NK-92 treated with Interleukin-12 subunit alpha and Interleukin-12 subunit beta, amount 100 ng/mL, for 24 hours (cell line): ENCODE measurements at regions not wholly inside any gene's neighbourhood (a gene's known extent, or its start where the extent isn't known, plus 50 kb on each side); places are given as distances from the start of the nearest gene placed in this dataset.

Source experiments
- DNase-seq: peaks from one replicate; lab custom pipeline; 2025; lab: John Stamatoyannopoulos, UW

GRCh38 chr9:80218328-80218727, 646.6 kb downstream of the TLE4 start:
- DNase-seq = no peak

- DNase-seq = no peak
These were observed 641.8 kb downstream of the TLE4 start for GRCh38 chr9:80213613-80214012.

- no peak for DNase-seq
These were observed 636.9 kb downstream of the TLE4 start for GRCh38 chr9:80208696-80209095.

GRCh38 chr9:80204054-80204453, 632.3 kb downstream of the TLE4 start:
- DNase-seq = no peak

DNA sequence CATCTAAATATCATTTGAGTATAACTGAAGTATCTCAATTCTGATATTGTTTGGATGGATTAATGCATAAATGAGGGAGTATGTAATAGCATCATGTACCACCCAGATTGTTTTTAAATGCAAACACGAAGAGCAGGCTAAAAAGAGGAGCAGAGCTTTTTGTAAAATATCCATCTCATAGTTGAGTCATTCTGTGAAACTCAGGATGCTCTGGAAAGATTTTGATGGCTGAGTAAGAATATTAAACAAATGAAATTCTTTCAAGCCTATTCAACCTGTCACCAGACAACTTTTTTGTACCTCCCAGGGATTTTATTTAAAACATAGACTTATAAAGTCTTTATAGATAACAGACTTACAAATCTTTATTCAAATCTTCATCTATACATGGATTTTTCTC, 625.9 kb downstream of the TLE4 start:
- no peak for DNase-seq

GRCh38 chr9:80191108-80191507, 619.3 kb downstream of the TLE4 start:
- DNase-seq = no peak

DNA sequence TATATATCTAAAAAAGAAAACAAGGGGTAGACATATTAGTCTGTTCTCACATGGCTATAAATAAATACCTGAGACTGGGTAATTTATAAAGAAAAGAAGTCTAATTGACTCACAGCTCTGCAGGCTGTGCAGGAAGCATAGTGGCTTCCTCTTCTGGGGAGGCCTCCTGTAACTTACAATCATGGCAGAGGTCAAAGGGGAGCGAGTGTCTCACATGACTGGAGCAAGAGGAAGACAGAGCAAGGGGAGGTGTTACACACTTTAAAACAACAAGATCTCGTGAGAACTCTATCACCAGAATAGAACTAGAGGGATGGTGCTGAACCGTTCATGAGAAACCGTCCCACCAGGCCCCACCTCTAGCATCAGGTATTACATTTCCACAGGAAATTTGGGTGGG, 616.8 kb downstream of the TLE4 start:
- DNase-seq = no peak

DNA sequence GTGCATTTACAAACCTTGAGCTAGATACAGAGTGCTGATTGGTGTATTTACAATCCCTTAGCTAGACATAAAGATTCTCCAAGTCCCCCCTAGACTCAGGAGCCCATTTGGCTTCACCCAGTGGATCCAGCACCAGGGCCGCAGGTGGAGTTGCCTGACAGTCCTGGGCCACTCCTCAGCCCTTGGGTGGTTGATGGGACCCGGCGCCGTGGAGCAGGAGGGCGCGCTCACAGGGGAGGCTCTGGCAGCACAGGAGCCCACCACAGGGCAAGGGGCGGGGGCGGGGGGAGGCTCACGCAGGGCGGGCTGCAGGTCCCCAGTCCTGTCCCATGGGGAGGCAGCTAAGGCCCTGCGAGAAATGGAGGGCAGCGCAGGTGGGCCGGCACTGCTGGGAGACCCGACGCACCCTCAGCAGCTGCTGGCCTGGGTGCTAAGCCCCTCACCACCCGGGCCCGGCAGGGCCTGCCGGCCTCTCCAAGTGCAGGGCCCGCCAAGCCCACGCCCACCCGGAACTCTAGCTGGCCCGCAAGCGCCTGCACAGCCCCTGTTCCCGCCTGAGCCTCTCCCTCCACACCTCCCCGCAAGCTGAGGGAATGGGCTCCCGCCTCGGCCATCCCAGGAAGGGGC, 613.5 kb downstream of the TLE4 start:
- no peak for DNase-seq

DNA sequence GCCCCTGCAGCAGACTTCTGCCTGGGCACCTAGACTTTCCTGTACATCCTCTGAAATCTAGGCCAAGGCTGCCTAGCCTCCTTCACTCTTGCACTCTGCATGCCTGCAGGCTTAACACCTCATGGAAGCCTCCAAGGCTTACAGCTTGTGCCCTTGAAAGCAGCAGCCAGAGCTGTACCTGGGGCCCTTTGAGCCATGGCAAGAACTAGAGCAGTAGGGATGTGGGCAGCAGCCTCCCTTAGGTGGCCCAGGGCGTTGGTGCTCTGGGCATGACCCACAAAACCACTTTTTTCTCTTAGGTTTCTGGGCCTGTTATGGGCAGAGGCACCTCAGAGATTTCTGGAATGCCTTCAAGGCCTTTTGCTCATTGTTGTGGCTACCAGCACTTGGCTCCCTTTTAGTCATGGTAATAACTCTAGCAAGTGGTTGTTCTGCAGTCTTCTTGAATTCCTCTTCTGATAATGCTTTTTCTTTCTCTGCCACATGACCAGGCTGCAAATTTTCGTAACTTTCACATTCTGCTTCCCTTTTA, 606.2 kb downstream of the TLE4 start:
- DNase-seq = no peak

DNA sequence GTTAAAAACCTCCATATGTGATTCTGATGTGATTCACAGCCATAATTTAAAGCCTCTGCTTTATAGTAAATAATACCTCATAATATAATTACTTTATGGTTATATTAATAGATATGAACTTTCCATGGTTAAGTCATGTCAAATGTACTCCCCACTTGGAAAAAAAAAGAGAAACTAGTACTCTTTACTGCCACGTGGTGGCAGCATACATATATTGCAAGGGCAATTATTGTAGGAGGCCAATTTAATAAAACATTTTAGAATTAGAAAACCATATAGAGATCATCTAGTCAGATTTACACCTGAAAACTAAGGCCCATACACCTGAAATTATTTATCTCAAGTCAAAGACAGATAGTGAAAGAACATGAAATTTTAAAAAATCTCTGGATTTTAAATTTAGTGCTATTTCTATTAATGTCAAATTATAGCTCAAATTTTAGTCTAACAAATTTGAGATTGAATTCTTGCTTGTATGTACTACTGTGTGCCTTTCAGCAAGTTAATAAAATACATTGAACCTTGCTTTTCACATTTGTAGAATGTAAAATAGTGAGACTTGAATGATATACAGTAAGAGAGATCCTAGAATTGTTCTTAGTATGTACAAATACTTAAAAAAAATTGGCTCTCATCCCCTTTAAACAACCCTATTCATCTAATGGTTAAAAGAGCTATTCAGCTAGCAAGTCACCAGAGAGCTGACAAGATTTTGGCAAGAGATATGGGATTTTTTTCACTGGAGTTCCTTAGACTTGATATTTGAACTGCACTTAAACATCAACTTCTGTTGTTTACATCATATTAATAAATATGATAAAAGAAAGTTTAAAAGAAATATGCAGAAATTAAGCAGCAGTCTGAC, 603.8 kb downstream of the TLE4 start:
- no peak for DNase-seq

- no peak for DNase-seq
These were observed 592.1 kb downstream of the TLE4 start for GRCh38 chr9:80163889-80164288.

DNA sequence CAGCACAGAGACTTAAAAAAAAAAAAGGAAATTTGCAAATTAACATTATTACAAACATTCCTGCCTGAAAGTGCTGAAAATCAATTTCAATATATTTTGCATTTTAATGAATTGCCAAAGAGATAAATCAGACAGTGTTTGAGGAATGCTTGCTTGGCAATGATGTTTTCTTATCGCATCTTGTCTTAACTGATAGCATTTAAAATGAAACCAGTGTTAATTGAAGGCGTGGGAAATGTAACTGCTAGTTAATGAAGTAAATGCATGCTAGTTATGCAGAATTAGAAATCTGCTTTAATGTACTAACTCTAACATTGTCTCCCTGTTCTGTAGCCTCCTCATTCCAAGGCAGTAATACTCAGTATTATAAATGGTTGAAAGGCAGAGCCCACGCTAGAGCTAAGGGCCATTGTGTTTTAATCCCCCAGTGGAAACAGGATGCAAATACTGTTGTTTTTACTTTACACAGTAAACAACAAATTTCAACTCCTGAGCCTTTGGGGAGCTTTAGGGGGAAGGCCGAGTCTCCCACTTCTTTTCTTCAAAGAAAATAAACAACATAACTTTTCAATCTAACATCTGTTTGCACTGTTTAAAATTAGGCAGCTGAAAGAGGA, 586.9 kb downstream of the TLE4 start:
- DNase-seq = no peak

DNA sequence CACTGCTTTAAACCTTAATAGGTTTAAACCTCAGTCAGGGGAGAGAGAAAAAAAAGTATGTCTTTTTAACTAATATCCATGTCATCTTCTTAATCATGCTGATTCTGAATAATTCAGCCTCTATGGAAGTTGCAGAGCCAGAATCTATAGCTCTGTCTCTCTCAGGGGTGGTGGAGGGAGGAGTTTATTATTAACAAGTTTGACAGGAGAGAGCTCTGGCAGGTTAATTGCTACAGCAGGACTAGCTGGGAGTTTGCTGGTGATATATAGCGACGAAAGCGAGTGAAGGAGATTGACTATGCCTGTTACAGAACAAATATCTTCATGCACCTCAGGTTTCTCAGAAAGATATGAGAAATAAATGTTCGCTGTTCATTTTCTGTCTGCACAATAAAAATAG, 586.4 kb downstream of the TLE4 start:
- no peak for DNase-seq

- DNase-seq = no peak
These were observed 585.8 kb downstream of the TLE4 start for GRCh38 chr9:80157561-80157983.

GRCh38 chr9:80156756-80157472, 585.1 kb downstream of the TLE4 start:
- no peak for DNase-seq

DNA sequence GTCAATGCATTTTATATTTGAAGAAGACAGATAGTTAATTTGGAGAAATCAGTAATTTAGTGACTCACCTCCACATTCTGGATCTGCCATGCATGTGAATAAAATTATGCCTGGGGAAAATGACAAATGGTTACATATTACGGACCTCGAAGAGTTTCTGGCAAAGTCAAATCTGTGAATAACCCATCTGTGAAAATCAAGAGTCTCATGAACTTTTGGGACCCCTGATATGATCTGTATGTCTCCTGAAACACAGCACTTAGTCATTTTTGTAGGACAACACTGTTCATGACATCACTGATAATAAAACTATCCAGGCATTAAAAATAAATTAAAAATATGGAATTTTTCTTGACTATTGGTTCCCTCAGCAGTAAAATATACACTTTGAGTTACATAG, 584.5 kb downstream of the TLE4 start:
- DNase-seq = no peak

DNA sequence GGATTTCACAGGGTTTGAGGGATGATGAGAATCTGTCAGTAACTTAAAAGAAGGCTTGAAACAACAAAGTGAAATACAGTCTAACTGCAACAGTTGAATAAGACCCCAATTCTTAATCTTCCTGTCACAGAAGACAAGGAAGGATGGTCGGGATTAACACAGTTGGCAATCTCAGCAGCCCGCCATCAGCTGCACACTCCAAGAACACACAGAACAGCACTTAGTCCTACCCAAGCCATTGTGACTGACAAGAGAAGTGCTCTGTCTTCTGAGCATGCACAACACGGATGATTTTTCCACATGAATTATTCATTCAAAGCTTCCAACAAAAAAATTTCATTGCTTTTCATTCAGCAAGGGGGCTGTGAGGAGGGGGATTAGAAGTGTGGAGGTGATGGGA, 576.1 kb downstream of the TLE4 start:
- DNase-seq = no peak

GRCh38 chr9:80146466-80146865, 574.7 kb downstream of the TLE4 start:
- no peak for DNase-seq

- DNase-seq = no peak
These were observed 573.1 kb downstream of the TLE4 start for GRCh38 chr9:80144856-80145255.

DNA sequence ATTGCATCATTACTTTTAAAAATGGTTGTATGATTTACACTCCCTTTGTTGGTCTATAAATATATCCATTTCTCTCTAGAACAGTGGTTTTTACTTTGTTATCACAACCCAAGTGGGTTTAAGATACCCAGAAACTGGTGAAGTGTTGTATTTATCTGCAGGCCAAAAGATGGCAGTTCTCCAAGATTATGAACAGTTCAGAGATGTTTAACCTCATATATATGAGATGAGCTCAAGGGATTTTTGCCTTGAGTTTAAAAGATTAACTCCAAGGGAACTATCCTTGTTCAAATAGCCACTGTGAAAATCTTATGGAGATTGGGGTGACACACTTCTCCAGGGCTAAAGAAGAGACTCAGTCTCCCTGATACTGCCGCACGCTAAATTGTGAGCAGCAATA, 572.6 kb downstream of the TLE4 start:
- DNase-seq = no peak

- DNase-seq = no peak
These were observed 572.1 kb downstream of the TLE4 start for GRCh38 chr9:80143899-80144298.

DNA sequence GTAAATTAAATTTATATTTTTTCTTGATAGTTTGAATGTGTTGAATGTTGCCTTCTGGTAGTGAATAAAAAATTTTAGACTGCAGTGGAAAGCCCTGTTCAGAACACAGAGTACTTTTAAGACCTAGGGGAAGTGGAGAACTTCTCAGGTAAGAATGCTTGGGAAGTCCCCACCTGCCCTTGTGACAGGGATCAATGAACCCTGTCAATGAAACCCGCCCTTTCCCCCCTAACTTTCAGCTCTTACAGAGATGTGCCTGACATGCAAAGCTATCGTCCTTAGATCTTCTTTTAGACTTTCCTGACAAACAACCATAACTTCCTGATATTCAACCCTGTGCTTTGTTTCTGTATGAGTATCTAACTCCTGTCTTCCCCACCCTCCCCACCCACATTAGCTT, 562.7 kb downstream of the TLE4 start:
- no peak for DNase-seq
